DMS53 treated with DMSO at 0.1 percent for 48 hours (cell line): ENCODE measurements at regions not wholly inside any gene's neighbourhood (a gene's known extent, or its start where the extent isn't known, plus 50 kb on each side); places are given as distances from the start of the nearest gene placed in this dataset.
"Not testable (repeated sequence)": the region's sequence is repeated elsewhere in the genome, so short reads cannot be mapped to it uniquely, and the experiment has no call there.

Experiments used
- DNase-seq: peaks from one replicate; lab custom pipeline; 2025; ENCODE audit not compliant: unreplicated experiment; lab: John Stamatoyannopoulos, UW

- DNase-seq: no peak
Observed at GRCh38 chr2:212794471-212794870, 255.9 kb upstream of the ERBB4 start.

- no peak for DNase-seq
Observed at GRCh38 chr2:212791569-212791968, 253.0 kb upstream of the ERBB4 start.

- DNase-seq: not testable (repeated sequence)
Observed at GRCh38 chr2:212786088-212786487, 247.5 kb upstream of the ERBB4 start.

GRCh38 chr2:212777020-212777491 is 238.5 kb upstream of the ERBB4 start:
- peak; percentile 1 for DNase-seq

GRCh38 chr2:212773808-212774339 is 235.3 kb upstream of the ERBB4 start:
- no peak for DNase-seq

- no peak for DNase-seq
Observed at GRCh38 chr2:212770240-212770639, 231.6 kb upstream of the ERBB4 start.

- no peak for DNase-seq
Observed at GRCh38 chr2:212766921-212767320, 228.3 kb upstream of the ERBB4 start.

GRCh38 chr2:212752730-212753351 is 214.2 kb upstream of the ERBB4 start:
- DNase-seq: no peak

- DNase-seq: no peak
Observed at GRCh38 chr2:212745359-212745758, 206.8 kb upstream of the ERBB4 start.

GRCh38 chr2:212737392-212738172 is 199.0 kb upstream of the ERBB4 start:
- DNase-seq: no peak

- DNase-seq: no peak
Observed at GRCh38 chr2:212736385-212736726, 197.8 kb upstream of the ERBB4 start.

- no peak for DNase-seq
Observed at GRCh38 chr2:212733273-212733672, 194.7 kb upstream of the ERBB4 start.

GRCh38 chr2:212732860-212733259 is 194.3 kb upstream of the ERBB4 start:
- no peak for DNase-seq

GRCh38 chr2:212730994-212731393 is 192.4 kb upstream of the ERBB4 start:
- no peak for DNase-seq

GRCh38 chr2:212728717-212729116 is 190.1 kb upstream of the ERBB4 start:
- no peak for DNase-seq

GRCh38 chr2:212727751-212728150 is 189.1 kb upstream of the ERBB4 start:
- DNase-seq: no peak

GRCh38 chr2:212726403-212726802 is 187.8 kb upstream of the ERBB4 start:
- DNase-seq: no peak

GRCh38 chr2:212725180-212725579 is 186.6 kb upstream of the ERBB4 start:
- DNase-seq: no peak

GRCh38 chr2:212723226-212723625 is 184.6 kb upstream of the ERBB4 start:
- DNase-seq: no peak

- no peak for DNase-seq
Observed at GRCh38 chr2:212722046-212722445, 183.4 kb upstream of the ERBB4 start.

GRCh38 chr2:212721026-212721451 is 182.4 kb upstream of the ERBB4 start:
- DNase-seq: no peak

GRCh38 chr2:212715411-212715810 is 176.8 kb upstream of the ERBB4 start:
- DNase-seq: not testable (repeated sequence)
